ENCODE measurements at regions not wholly inside any gene's neighbourhood (a gene's known extent, or its start where the extent isn't known, plus 50 kb on each side); places are given as distances from the start of the nearest gene placed in this dataset.

DNA sequence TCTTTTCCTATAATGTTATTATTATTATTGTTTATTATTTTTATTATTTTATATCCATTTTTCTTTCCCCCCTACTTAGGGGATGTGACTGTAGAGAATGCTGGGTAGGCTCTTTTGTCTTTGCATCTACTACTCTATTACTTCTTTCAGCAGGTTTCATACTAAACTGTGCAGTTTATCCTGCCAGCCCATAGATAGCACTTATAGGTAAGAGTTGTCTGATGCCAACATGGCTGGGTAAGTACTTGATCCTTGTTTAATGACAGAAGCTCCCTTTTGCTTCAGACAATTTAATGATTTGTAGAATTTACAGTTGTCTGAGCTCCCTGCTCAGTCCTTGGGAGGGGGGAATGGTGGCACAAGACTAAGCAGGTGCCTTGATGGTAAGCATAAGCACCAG, 262.9 kb upstream of the CDH2 start:
- DNase-seq (ENCODE audit: low read depth in 1 of 2, low spot score in 1 of 2) (peak in 1 of 2 experiments; percentile 0), FAIRE-seq (no peak), ATAC-seq (no peak)
- CTCF ChIA-PET, result no interaction called here
- H3K4me1 ChIP-seq, result no peaks in the 10 kb centered on the region
- POLR2A ChIA-PET, result no interaction called here
- TF ChIP-seq, protein P1, sequence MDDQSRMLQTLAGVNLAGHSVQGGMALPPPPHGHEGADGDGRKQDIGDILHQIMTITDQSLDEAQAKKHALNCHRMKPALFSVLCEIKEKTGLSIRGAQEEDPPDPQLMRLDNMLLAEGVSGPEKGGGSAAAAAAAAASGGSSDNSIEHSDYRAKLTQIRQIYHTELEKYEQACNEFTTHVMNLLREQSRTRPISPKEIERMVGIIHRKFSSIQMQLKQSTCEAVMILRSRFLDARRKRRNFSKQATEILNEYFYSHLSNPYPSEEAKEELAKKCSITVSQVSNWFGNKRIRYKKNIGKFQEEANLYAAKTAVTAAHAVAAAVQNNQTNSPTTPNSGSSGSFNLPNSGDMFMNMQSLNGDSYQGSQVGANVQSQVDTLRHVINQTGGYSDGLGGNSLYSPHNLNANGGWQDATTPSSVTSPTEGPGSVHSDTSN (IDR thresholded peaks at IDR 0.05), result no peak
- TF ChIP-seq HOXB13 (CRISPR knock-in tag; IDR thresholded peaks at IDR 0.05; ENCODE audit: low read depth) (no peak), ZSCAN20 (CRISPR knock-in tag; IDR thresholded peaks at IDR 0.05) (no peak), SREBF2 (IDR thresholded peaks at IDR 0.05) (no peak), NR3C1 (IDR thresholded peaks at IDR 0.05) (no peak), HDAC2 (IDR thresholded peaks at IDR 0.05) (no peak), ZC3H11A (IDR thresholded peaks at IDR 0.05) (no peak), ELK1 (IDR thresholded peaks at IDR 0.05; ENCODE audit: low read depth, low read length) (no peak), BHLHE40 (IDR thresholded peaks at IDR 0.05; ENCODE audit: low read depth, low read length) (no peak), SMC3 (IDR thresholded peaks at IDR 0.05) (no peak), MAZ (IDR thresholded peaks at IDR 0.05; ENCODE audit: borderline replicate concordance, low read depth, low read length) (no peak), RARB (CRISPR knock-in tag; IDR thresholded peaks at IDR 0.05) (no peak), NPAS2 (CRISPR knock-in tag; IDR thresholded peaks at IDR 0.05; ENCODE audit: borderline replicate concordance) (no peak), HOXB5 (CRISPR knock-in tag; IDR thresholded peaks at IDR 0.05) (no peak), CHD2 (IDR thresholded peaks at IDR 0.05; ENCODE audit: low read length, partially characterized antibody) (no peak), KDM5A (IDR thresholded peaks at IDR 0.05) (no peak), CEBPB (IDR thresholded peaks at IDR 0.05) (no peak), EP300 (IDR thresholded peaks at IDR 0.05) (no peak), POLR2A (IDR thresholded peaks at IDR 0.05; ENCODE audit: low read length) (no peak)
- TF ChIP-seq, protein P2, sequence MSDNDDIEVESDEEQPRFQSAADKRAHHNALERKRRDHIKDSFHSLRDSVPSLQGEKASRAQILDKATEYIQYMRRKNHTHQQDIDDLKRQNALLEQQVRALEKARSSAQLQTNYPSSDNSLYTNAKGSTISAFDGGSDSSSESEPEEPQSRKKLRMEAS (IDR thresholded peaks at IDR 0.05), result no peak
- H3K4me2 ChIP-seq, result no peak overlapping the region
- no peaks in the 10 kb centered on the region for H3K9me3 ChIP-seq
- H3K27ac ChIP-seq, result no peak overlapping the region
- H3K4me3 ChIP-seq, result no peak overlapping the region

GRCh38 chr18:28438381-28438780, 261.5 kb upstream of the CDH2 start:
- no peak for ATAC-seq
- no peak for FAIRE-seq
- H3K9me3 ChIP-seq, result no peaks in the 10 kb centered on the region
- ChIA-PET POLR2A (no interaction called here), CTCF (no interaction called here)
- WGBS (ENCODE audit: missing lambda C conversion rate), result 16% methylated on average over 2 of the region's 2 CpGs
- DNase-seq (ENCODE audit: low read depth in 1 of 2, low spot score in 1 of 2), result no peak
- H3K27ac ChIP-seq, result no peak overlapping the region
- H3K4me2 ChIP-seq, result no peak overlapping the region
- H3K4me3 ChIP-seq, result no peak overlapping the region
- TF ChIP-seq, protein P1 (IDR thresholded peaks at IDR 0.05), result no peak
- H3K4me1 ChIP-seq, result no peaks in the 10 kb centered on the region

GRCh38 chr18:28432339-28432738, 255.4 kb upstream of the CDH2 start:
- no peak for ATAC-seq
- Histone ChIP-seq H3K27ac (no peak overlapping the region), H3K4me2 (no peak overlapping the region), H3K4me3 (no peak overlapping the region), H3K9me3 (no peaks in the 10 kb centered on the region), H3K4me1 (no peaks in the 10 kb centered on the region)
- ChIA-PET CTCF (no interaction called here), POLR2A (no interaction called here)
- TF ChIP-seq PHF8 (IDR thresholded peaks at IDR 0.05; ENCODE audit: borderline replicate concordance, low read depth) (no peak), ESRRA (IDR thresholded peaks at IDR 0.05; ENCODE audit: borderline replicate concordance, low read length) (no peak), KDM5A (IDR thresholded peaks at IDR 0.05) (no peak)
- FAIRE-seq, result no peak
- 10% methylated on average over 5 of the region's 5 CpGs for WGBS (ENCODE audit: missing lambda C conversion rate)
- no peak for DNase-seq (ENCODE audit: low read depth in 1 of 2, low spot score in 1 of 2)
